Glomerular endothelial cell (primary cell): ENCODE measurements at regions not wholly inside any gene's neighbourhood (a gene's known extent, or its start where the extent isn't known, plus 50 kb on each side); places are given as distances from the start of the nearest gene placed in this dataset.

ENCODE experiments used
- DNase-seq: peaks from one replicate; pipeline ENCODE4 v3.0.0-alpha.2; 2011; ENCODE audit warnings: low read depth, low spot score; ENCODE audit errors: extremely low read depth

- DNase-seq = no peak
These were observed 319.9 kb downstream of the EN1 start for GRCh38 chr2:118527571-118527970.

GRCh38 chr2:118525346-118525745, 322.1 kb downstream of the EN1 start:
- no peak for DNase-seq

- DNase-seq = no peak
These were observed 322.5 kb downstream of the EN1 start for GRCh38 chr2:118524911-118525310.

- no peak for DNase-seq
These were observed 323.7 kb downstream of the EN1 start for GRCh38 chr2:118523761-118524160.

GRCh38 chr2:118521960-118522359, 325.5 kb downstream of the EN1 start:
- no peak for DNase-seq

GRCh38 chr2:118521272-118521671, 326.2 kb downstream of the EN1 start:
- no peak for DNase-seq

GRCh38 chr2:118520246-118520645, 327.2 kb downstream of the EN1 start:
- DNase-seq = no peak

GRCh38 chr2:118519511-118519910, 327.9 kb downstream of the EN1 start:
- DNase-seq = no peak

- DNase-seq = no peak
These were observed 336.6 kb downstream of the EN1 start for GRCh38 chr2:118510807-118511206.

GRCh38 chr2:118509319-118510004, 338.0 kb downstream of the EN1 start:
- no peak for DNase-seq

GRCh38 chr2:118508282-118508681, 339.2 kb downstream of the EN1 start:
- no peak for DNase-seq

GRCh38 chr2:118505436-118505835, 342.0 kb downstream of the EN1 start:
- no peak for DNase-seq

GRCh38 chr2:118502106-118502505, 345.3 kb downstream of the EN1 start:
- no peak for DNase-seq

GRCh38 chr2:118498943-118499342, 348.5 kb downstream of the EN1 start:
- DNase-seq = no peak

GRCh38 chr2:118496870-118497611, 350.4 kb downstream of the EN1 start:
- no peak for DNase-seq

GRCh38 chr2:118496467-118496866, 351.0 kb downstream of the EN1 start:
- DNase-seq = no peak

GRCh38 chr2:118495290-118495689, 352.2 kb downstream of the EN1 start:
- DNase-seq = no peak

GRCh38 chr2:118493213-118493612, 354.2 kb downstream of the EN1 start:
- DNase-seq = no peak

GRCh38 chr2:118492335-118492734, 355.1 kb downstream of the EN1 start:
- no peak for DNase-seq

- DNase-seq = no peak
These were observed 357.1 kb downstream of the EN1 start for GRCh38 chr2:118490330-118490729.

GRCh38 chr2:118489712-118490299, 357.6 kb downstream of the EN1 start:
- DNase-seq = no peak

GRCh38 chr2:118481299-118481698, 366.1 kb downstream of the EN1 start:
- no peak for DNase-seq
